ENCODE measurements at regions not wholly inside any gene's neighbourhood (a gene's known extent, or its start where the extent isn't known, plus 50 kb on each side); places are given as distances from the start of the nearest gene placed in this dataset.

- TF ChIP-seq CTCF (conservative IDR thresholded peaks at IDR 0.05) = no peak
- TF ChIP-seq ZFX (IDR thresholded peaks at IDR 0.05) = no peak
These were observed 2857.0 kb upstream of the PCDH20 start for GRCh38 chr13:64272681-64273080.

Data from C4-2B (cell line).